Inflammatory macrophage (primary cell): ENCODE measurements at regions not wholly inside any gene's neighbourhood (a gene's known extent, or its start where the extent isn't known, plus 50 kb on each side); places are given as distances from the start of the nearest gene placed in this dataset.

Experiments used
- DNase-seq, 2 donors: peaks; one replicate each; pipeline ENCODE4 v3.0.0-alpha.2; 2020 to 2022

- no peak for DNase-seq
Observed at GRCh38 chr4:177117256-177117655, 192.4 kb upstream of the NEIL3 start.

DNA sequence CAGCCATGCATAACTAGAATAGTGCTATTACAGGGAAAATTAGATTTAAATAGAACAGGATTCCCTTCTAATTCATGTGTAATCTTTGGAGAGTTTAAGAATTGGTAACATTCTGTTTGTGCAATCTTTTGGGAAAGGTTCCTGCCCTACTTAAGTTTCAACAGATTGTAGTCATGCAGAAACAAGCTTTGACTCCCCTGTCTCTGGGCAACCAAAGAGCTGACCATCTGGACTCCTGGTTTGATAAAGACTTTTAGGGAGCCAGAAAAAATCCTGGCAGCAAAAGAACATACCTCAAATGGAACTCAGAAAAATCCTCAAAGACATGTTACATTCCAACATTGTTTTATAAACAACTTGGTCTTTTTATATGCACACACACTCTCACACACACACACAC lies 191.1 kb upstream of the NEIL3 start:
- no peak for DNase-seq

DNA sequence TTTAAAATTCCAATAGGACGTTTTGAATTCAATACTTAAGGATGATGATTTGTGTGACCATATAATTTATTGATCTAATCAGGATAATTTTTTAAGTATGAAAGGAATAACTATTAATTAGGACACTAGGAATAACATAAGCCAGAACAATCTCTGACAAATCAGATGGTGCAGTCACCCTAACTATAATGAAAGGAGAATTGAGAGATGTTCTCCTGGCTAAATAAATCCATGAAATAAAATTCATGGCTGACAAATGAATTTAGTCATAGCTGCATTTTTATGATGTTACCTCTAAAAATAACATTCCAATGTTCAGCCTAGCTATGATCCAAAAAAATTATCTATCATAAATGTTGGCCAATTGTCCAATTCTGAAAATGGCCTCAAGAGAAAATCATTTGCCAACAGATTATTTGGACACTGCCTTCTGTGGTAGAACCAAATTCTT lies 190.6 kb upstream of the NEIL3 start:
- DNase-seq: no peak

DNA sequence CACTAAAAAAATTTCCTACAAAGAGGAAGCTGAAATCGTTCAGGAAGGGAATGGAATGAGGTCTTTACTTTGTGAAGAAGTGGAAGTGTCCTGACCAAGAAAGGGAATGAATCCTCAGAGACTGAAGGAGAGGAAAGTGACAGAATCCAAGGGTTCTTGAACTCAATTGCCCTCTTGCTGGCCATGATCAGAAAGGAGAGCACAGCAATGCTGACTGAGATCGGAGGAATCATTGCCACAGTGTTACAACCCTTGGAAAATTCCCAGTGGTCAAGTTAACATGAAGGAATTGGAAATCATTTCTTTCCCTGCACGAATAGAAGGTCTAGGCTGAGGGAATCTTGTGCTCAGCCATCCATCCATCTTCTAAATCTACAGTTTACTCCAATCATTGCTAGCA lies 190.0 kb upstream of the NEIL3 start:
- no peak for DNase-seq

DNA sequence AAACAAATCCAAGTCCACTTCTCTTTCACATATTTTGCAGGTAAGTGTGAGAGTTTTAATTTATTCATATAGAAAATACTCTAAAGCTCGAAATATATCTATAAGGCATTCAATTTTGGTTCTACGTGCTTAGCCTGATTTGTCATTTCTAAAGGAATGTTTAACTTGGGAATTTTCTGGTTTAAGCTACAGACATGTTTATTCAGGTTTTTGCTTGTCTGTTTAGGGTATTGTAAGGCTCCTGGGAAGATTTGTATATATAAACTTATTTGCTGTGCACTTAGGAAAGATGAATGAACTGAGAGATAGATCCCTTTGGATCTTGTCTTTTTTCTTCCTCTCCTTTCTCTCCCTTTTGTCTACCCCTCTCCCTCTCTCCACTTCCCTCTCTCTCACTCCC lies 185.9 kb upstream of the NEIL3 start:
- no peak for DNase-seq

DNA sequence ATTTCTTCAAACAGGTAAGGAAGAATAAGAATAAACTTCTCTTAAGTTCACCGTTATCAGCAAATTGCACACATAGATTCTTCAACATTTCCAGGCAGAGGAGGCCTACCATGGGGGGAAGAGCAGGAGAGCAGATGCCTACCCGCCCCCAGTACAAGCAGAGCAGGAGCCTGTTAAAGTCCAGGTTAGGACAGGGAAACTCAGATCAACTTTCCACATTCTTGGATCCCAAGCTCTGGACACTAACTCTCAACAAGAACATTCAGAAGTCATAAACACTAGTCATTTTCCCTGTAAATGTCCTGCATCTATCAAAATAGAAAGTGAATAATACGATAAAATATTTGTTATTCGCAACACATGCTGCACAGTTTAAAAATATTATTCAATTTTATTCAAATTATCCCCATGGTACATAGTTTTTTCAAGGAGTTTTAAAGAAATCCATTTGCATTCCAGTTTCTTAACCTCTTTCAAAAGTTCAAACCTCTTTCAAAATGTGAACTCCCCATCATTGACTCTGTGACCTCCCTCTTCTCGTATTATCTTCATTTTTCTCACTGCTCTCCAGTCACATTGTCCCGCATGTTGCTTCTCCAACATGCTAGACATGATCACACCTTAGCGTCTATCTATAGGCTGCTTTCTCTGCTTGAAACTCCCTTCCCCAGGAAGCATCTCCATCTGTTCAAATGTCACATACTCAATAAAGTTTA lies 185.2 kb upstream of the NEIL3 start:
- DNase-seq: no peak

DNA sequence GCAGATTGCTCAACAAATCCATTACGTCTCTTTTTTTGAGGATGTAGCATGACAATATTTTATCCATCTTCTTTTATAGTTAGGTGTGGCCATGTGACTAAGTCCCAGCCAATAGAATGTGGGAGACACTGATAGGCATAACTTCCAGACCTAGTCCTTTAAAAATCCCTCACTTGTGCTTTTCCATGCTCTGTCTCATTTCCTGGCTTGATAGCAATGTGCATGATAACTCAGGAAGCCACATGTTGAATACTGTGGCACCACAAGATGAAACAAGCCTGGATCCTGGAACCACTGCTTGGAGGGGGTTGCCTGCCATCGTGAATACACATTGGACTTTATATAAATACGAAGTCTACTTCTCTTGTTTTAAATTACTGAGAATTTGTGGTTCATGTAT lies 184.0 kb upstream of the NEIL3 start:
- no peak for DNase-seq

- DNase-seq: no peak
Observed at GRCh38 chr4:177127658-177128057, 182.0 kb upstream of the NEIL3 start.

DNA sequence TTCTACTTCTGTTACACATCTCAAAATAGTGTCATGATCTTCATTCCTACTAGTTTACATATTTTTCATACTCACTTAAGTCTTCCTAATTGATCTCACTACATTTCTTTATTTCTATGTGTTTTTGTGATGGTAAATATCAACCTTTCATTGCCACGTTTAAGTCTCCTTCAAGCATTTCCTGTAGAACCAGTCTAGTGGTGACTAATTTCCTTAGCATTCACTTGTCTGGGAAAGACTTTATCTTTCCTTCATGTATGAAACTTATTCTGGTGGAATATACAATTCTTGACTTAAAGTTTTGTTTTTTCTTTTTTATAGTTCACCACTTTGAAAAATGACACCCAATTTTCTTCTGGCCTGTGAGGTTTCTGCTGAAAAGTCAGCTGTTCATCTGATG lies 181.4 kb upstream of the NEIL3 start:
- DNase-seq: no peak

GRCh38 chr4:177131736-177132135 lies 177.9 kb upstream of the NEIL3 start:
- no peak for DNase-seq

DNA sequence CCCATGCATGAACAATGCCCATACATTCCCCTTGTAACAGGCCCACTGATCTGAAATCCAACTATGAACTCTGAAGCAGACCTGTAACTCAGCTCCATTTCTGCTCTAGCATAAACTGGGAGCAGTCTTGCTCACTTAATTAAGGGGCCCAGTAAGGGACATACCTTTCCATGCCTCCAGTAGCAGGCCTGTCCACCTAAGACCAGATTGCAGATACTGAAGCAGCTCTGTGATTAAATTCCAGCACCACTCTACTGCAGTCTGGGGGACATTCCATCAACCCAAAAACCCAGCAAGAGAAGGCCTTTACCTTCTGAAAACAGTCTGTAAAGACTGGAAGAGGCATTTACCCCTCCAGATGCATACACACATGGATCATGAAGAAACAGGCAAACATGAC lies 162.0 kb upstream of the NEIL3 start:
- no peak for DNase-seq

DNA sequence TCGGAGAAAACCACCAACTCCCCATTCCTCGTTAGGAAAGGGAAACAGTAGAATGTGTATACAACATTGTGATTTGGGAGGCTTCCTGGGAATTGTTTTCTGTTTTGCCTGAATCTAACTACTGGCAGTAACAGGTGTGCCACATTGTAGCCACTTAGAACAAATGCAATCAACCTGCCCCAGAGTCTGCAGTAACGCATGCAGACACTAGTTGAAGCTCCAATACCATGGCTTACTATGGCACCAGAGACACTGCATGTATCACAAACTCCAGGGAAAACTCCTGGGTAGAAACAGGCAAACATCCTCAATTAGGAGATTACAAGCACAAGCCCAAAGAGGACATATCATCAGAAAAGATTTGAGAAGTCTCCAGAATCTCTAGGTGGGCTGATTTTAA lies 154.2 kb upstream of the NEIL3 start:
- no peak for DNase-seq

DNA sequence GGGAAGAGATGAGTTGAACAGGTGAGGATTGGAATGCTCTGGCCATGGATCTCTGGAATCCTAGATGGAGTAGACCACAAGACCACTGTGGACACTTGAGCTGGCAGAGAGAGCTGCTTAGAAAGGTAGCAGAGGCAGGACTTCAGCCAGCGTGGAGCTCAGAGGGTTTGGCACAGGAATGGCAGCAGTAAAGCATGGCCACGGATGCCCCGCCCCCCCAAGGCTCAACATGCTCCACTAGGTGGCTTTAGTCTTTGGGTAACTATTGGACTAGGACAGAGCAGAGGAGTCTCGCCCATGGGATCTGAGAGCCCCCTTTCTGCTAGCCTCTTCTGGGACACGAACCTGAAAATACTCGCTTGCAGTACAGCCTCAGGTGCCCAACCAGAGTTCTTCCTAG lies 150.1 kb upstream of the NEIL3 start:
- DNase-seq: no peak

- DNase-seq: no peak
Observed at GRCh38 chr4:177161781-177162180, 147.9 kb upstream of the NEIL3 start.

- no peak for DNase-seq
Observed at GRCh38 chr4:177163532-177163931, 146.1 kb upstream of the NEIL3 start.

GRCh38 chr4:177171588-177171987 lies 138.1 kb upstream of the NEIL3 start:
- no peak for DNase-seq

- DNase-seq: no peak
Observed at GRCh38 chr4:177175473-177175872, 134.2 kb upstream of the NEIL3 start.

GRCh38 chr4:177177541-177178081 lies 132.1 kb upstream of the NEIL3 start:
- DNase-seq: no peak

- DNase-seq: no peak
Observed at GRCh38 chr4:177178246-177178645, 131.4 kb upstream of the NEIL3 start.

- no peak for DNase-seq
Observed at GRCh38 chr4:177182166-177182565, 127.5 kb upstream of the NEIL3 start.

DNA sequence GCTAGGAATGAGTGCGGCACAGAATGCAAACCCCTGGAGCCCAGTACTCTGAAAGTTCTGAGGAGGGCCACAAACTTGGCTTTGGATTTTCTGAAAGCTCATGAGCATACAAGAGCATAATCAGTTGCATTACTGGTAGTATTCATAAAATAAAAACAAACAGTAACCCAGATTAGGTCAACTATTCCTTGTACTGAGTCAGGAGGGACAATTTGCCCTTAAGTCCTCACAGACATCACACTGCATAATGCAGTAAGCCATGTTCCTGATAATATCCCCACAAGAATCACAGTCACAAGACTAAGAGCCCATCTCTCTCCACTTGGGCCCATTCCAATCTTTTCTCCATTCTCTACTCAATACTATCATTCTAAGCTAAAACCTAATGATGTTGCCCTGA lies 126.9 kb upstream of the NEIL3 start:
- no peak for DNase-seq

DNA sequence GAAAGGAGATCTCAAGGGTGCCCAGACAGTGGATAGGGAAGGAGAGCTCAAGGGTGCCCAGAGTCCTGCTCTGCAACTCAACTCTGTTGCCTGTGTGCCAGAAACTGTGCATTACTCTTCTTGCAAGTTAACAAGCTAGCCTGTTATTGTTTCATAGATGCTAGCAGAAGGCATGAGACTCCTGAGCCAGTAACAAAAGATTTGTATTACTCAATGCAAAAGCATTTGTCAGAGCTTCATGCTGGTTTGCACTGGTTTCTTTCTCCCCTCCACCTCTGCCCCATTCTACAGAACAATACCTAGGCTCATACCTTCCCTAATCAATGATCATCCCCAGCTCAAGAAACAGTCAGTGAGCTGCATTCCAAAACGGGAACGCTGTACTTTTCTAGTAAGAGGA lies 124.5 kb upstream of the NEIL3 start:
- no peak for DNase-seq

GRCh38 chr4:177185579-177185978 lies 124.1 kb upstream of the NEIL3 start:
- DNase-seq: no peak

DNA sequence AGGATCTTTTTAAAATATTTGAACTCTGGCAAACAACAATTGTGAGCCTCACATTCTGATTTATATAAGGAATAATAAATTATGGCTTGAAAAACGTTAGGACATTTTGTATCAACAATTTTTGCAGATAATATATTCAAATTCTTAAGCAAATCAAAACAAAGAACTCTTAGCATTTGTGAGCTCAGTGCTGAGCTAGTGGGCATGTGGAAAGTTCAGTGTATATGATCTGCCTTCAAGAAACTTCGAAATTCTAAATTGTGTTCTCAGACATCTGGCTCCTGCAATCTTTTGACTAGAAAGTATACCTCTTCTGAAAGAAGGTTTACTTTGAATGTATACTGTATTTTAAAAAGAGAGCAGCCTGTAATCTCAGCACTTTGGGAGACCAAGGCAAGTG lies 122.3 kb upstream of the NEIL3 start:
- no peak for DNase-seq

GRCh38 chr4:177190995-177191580 lies 118.6 kb upstream of the NEIL3 start:
- DNase-seq: no peak
